Endothelial cell (in vitro differentiated cells): ENCODE measurements at regions not wholly inside any gene's neighbourhood (a gene's known extent, or its start where the extent isn't known, plus 50 kb on each side); places are given as distances from the start of the nearest gene placed in this dataset.

ENCODE experiments used
- DNase-seq: peaks from one replicate; pipeline ENCODE4 v3.0.0; 2021; ENCODE audit warnings: low spot score
- H3K27ac Mint-ChIP-seq: one replicate; pipeline ENCODE4 v1.8.0; 2021; ENCODE audit warnings: mixed read lengths, inconsistent platforms; ENCODE audit not compliant: unreplicated experiment
- H3K27me3 Mint-ChIP-seq: one replicate; pipeline ENCODE4 v1.8.0; 2021; ENCODE audit warnings: mild to moderate bottlenecking, moderate library complexity, mixed read lengths, inconsistent platforms; ENCODE audit not compliant: unreplicated experiment
- H3K36me3 Mint-ChIP-seq: one replicate; pipeline ENCODE4 v1.8.0; 2021; ENCODE audit warnings: mild to moderate bottlenecking, low read depth, mixed read lengths, inconsistent platforms; ENCODE audit not compliant: unreplicated experiment
- H3K4me1 Mint-ChIP-seq: one replicate; pipeline ENCODE4 v1.8.0; 2021; ENCODE audit warnings: mild to moderate bottlenecking, mixed read lengths, inconsistent platforms; ENCODE audit not compliant: unreplicated experiment
- H3K4me3 Mint-ChIP-seq: one replicate; pipeline ENCODE4 v1.8.0; 2021; ENCODE audit warnings: mild to moderate bottlenecking, mixed read lengths, inconsistent platforms; ENCODE audit not compliant: unreplicated experiment
- H3K9me3 Mint-ChIP-seq: one replicate; pipeline ENCODE4 v1.8.0; 2021; ENCODE audit warnings: mixed read lengths, inconsistent platforms; ENCODE audit not compliant: unreplicated experiment
- TF ChIP-seq, protein P1 (sequence below): fragments of 200-600 bp; sonication (generic); IDR thresholded peaks from one replicate; pipeline ENCODE4 v1.5.0; 2021; ENCODE audit warnings: antibody characterized with exemption; ENCODE audit not compliant: unreplicated experiment

DNA sequence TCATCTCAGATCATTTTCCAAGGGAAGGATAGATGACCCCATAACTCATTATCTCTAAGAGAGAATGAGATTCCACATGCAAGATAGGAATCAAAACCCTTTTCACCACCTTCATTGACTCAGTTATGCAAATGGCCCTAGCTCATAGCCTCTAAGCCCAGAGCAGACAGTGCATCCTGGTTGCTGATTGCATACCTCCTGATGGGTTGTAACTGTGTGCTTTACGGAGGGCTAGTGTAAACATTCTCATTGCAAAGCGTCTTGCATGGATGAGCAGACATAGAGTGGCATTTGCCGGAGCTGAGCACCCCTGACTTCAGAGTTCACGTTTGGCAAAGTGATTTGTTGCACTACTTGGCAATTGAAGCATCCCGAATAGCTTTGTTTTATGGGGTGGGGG, 151.0 kb downstream of the VCX3A start:
- DNase-seq = no peak
- TF ChIP-seq, protein P1, sequence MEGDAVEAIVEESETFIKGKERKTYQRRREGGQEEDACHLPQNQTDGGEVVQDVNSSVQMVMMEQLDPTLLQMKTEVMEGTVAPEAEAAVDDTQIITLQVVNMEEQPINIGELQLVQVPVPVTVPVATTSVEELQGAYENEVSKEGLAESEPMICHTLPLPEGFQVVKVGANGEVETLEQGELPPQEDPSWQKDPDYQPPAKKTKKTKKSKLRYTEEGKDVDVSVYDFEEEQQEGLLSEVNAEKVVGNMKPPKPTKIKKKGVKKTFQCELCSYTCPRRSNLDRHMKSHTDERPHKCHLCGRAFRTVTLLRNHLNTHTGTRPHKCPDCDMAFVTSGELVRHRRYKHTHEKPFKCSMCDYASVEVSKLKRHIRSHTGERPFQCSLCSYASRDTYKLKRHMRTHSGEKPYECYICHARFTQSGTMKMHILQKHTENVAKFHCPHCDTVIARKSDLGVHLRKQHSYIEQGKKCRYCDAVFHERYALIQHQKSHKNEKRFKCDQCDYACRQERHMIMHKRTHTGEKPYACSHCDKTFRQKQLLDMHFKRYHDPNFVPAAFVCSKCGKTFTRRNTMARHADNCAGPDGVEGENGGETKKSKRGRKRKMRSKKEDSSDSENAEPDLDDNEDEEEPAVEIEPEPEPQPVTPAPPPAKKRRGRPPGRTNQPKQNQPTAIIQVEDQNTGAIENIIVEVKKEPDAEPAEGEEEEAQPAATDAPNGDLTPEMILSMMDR = no peak
- Mint-ChIP-seq H3K4me3 (no peak overlapping the region), H3K36me3 (no peaks in the 10 kb centered on the region), H3K9me3 (no peaks in the 10 kb centered on the region), H3K4me1 (no peaks in the 10 kb centered on the region), H3K27me3 (no peaks in the 10 kb centered on the region), H3K27ac (no peak overlapping the region)

DNA sequence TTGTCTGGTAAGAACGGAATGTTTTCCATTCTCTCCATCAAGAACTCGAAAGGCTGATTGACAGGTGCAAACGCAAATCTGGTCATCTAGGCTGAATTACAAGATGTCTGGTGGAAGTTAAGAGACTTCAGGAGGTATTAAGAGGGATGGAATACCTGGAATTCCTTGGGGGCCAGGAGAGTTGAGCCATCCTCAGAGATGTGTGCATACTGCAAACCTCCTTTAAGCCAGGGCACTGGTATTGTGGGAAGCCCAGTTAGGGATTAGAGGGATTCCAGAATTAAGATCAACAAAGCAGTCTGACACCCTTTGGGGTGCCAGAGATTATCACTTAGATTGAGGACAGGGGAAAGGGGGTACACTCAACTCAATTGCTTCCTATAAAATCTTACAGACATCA, 151.4 kb downstream of the VCX3A start:
- no peaks in the 10 kb centered on the region for H3K27me3 Mint-ChIP-seq
- H3K27ac Mint-ChIP-seq = no peak overlapping the region
- H3K4me1 Mint-ChIP-seq = no peaks in the 10 kb centered on the region
- DNase-seq = no peak
- H3K9me3 Mint-ChIP-seq = no peaks in the 10 kb centered on the region
- no peaks in the 10 kb centered on the region for H3K36me3 Mint-ChIP-seq
- TF ChIP-seq, protein P1 = no peak
- H3K4me3 Mint-ChIP-seq = no peak overlapping the region

DNA sequence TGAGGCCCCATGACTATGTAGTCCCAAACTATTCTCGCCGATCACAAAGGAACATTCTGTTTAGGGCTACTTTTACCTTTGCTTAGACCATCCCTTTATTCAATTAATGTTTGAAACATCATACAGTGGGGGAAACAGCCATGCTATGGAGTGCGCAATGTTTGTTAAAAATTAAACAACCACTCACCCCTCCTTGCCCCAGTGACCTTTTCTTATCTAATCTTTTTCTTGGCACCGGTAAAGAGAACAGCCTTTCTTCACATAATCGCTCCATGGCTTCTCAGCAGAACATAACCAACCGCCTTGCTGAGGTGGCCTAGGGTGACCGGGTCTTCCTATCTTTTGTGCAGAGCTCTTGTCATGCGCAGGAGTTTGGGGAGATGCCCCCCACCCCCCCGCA, 152.6 kb downstream of the VCX3A start:
- Mint-ChIP-seq H3K4me3 (no peak overlapping the region), H3K27me3 (no peaks in the 10 kb centered on the region), H3K9me3 (no peaks in the 10 kb centered on the region), H3K4me1 (no peaks in the 10 kb centered on the region), H3K36me3 (no peaks in the 10 kb centered on the region), H3K27ac (no peak overlapping the region)
- TF ChIP-seq, protein P1 = no peak
- DNase-seq = no peak

DNA sequence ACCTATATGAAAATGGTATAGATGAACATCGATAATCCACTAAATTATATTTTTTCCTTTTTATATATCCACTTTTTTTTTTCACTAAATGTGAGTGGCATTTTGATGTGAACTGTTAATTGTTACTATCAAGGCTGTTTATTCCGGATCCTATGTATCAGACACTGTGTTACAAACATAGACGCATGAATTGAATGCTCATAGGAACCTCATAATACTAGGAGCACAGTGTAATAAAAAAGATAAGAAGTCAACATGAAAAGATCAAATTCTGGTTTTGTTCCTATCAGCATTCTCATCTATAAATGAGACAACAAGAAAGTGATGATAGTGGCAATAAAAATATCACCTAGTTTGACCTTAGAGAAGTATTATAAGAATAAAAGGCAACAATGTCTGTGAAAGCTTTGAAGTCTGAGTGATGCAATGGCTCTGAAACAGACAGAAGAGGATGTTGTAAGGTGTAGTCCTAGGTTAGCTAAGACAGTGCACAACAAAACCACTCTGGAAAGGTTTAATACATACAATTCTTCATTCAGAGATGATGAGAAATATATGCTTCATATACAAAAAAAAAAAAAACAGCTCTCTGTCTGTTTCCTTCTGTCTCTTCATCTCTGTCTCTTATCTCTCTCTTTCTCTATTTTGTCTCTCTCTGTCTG, 148.6 kb upstream of the NLGN4X start:
- Mint-ChIP-seq H3K9me3 (no peaks in the 10 kb centered on the region), H3K27ac (no peak overlapping the region), H3K4me3 (no peak overlapping the region), H3K27me3 (no peaks in the 10 kb centered on the region), H3K4me1 (peaks cover 3% of the 10 kb centered on the region), H3K36me3 (no peaks in the 10 kb centered on the region)
- TF ChIP-seq, protein P1 = no peak
- DNase-seq = no peak

DNA sequence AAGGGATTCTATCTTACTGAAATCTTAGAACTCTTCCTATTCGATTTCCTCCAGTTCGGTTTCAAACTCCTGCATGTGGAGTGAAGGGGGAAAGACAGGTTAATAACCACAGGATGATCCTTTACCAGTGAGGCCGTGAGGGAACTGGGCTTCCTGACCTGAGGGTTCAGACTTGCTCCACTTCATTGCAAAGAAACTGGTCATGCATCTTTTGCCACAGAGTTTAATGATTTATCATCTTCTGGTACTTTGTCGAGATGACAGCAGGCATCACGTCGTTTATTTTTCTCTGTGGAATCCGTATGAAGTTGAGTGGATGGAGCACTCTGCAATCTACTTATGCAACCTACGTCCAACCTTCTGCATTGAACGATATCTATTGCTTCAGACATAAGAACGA, 145.9 kb upstream of the NLGN4X start:
- TF ChIP-seq, protein P1 = no peak
- H3K27me3 Mint-ChIP-seq = no peaks in the 10 kb centered on the region
- no peak for DNase-seq

More for the DNA sequence above, 145.9 kb upstream of the NLGN4X start:
- H3K9me3 Mint-ChIP-seq = no peaks in the 10 kb centered on the region
- peaks cover 3% of the 10 kb centered on the region for H3K4me1 Mint-ChIP-seq
- no peaks in the 10 kb centered on the region for H3K36me3 Mint-ChIP-seq
- H3K4me3 Mint-ChIP-seq = no peak overlapping the region
- H3K27ac Mint-ChIP-seq = no peak overlapping the region
